HG02588 (cell line): ENCODE measurements at regions not wholly inside any gene's neighbourhood (a gene's known extent, or its start where the extent isn't known, plus 50 kb on each side); places are given as distances from the start of the nearest gene placed in this dataset.
A peak's percentile ranks its signal among the peaks of the same experiment; 100 is the strongest.

ENCODE experiments used
- ATAC-seq: cut with Tn5 transposase; IDR thresholded peaks from one replicate; pipeline ENCODE4 v1.9.1; 2021; ENCODE audit warnings: mild to moderate bottlenecking, moderate library complexity; ENCODE audit not compliant: unreplicated experiment

DNA sequence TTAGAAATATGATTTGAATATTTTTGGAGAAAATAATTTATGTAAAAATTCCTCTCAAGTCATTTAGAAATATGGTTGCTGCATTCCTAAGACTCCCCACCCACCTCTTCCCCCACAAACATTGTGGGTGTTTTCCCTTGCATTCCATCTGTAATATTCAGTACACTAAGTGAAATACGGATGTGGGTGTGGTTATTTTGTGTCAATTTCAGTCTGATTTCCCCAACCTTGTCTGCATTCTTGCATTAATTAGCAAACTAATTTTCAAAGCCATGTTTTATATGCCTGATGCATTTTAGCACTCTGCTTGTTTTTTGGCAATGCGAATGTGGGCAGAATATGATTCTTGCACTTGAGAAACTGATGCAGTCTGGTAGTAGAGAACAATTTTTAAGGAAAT, 408.3 kb upstream of the RGMA start:
- ATAC-seq = no peak

DNA sequence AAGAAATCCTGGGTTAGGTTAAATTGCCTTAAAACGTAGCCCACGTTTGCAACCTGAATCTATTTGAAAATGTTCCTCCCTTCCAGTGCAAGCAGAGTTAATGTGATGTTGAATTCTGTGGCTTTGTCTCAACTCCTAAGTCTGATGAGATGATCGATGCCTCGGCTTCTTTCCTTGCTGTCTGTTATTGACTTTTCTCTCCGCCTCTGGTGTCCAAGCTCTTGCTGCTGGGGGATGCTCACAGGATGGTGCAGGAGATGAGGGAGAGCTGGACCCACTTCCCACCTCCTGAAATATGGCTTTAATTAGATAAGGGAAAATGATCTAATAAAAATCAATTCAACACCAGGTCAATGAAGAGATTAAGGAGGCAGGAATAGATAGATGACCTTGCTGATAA, 407.9 kb upstream of the RGMA start:
- no peak for ATAC-seq

DNA sequence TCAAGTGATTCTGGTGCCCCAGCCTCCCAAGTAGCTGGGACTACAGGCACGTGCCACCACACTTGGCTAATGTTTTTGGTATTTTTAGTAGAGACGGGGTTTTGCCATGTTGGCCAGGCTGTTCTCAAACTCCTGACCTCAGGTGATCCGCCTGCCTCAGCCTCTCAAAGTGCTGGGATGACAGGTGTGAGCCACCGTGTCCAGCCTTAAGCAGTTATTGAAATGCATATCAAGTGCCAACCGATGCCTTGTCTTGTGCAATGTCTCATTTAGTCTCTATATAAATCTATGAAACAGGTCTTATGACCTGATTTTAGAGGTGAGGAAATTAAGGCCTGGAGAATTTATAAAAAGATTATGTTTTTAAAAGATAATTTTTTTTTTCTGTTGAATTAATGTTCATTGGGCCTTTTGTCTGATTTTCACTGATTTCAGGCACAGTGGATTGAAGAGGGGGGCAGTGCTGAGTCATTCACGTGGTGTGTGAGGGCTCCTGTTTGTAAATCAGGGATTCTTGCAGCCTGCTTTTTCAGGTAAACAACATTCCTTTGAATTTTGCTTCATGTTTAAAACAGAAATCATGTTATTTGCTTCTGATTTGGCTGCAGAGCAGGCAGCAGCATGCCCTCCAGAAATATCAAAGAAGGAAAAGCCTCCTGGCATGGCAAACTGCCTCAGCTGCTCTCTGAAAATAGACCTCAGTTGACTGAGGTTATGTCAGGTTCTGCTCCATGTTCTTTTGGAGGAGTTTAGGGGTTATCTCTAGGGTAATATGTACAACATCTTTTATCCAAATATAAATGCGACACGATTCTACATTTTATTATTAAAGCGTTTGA, 407.0 kb upstream of the RGMA start:
- ATAC-seq = no peak

DNA sequence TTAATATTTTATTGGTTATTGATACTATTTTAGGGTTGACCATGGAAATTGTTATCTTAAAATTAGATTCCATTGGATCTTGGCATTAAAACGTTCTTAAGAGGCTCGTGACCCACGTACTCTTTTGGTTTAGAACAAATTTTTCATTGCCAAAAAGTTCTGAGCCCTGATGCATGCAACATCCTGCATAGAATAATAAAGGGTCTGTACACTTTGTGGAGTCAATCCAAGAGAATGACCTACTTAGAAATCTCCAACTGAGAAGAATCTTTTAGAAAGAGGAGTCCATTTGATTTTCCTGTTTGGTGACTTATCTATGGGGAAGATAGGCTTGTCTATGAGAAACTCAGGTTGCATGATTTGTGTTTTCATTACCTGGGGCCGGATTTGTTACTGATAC, 404.2 kb upstream of the RGMA start:
- no peak for ATAC-seq

DNA sequence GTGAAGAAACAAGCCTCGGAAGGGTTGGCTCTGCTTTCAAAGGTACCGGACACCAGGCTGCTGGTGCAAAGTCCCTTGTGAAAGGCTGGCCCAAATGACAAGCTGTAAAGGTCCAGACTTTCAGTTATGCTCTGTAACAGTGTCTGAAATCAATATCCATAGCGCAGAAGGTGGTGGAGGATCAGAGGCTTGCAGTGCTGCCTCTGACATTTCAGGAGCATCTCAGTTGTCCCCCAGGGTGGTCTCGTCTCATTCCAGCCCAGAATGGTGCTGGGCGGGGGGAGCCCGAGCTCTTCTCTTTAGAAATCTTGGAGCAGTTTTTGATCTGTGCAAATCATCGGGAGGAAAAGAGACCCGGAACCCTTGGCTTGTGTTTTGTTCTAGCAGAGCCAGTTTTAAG, 402.3 kb upstream of the RGMA start:
- ATAC-seq = no peak

DNA sequence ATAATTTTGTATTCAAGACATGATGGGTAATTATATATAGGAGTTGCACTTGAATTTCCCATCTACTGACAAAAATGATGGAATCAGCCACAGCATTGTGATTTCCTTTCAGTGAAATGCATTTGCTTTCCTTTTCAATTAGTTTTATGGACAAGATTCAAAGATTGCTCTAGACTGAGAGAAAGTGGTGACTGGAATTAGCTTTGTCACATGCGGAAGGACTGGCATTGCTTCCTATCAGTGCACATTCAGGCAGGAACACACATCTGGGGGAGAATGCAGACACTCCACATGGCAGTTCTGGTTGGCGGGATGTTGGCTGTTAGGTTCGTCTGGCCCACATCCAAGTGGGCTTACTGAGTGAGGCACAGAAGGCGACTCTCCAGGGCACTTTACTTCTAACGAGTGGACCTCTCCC, 399.3 kb upstream of the RGMA start:
- no peak for ATAC-seq

DNA sequence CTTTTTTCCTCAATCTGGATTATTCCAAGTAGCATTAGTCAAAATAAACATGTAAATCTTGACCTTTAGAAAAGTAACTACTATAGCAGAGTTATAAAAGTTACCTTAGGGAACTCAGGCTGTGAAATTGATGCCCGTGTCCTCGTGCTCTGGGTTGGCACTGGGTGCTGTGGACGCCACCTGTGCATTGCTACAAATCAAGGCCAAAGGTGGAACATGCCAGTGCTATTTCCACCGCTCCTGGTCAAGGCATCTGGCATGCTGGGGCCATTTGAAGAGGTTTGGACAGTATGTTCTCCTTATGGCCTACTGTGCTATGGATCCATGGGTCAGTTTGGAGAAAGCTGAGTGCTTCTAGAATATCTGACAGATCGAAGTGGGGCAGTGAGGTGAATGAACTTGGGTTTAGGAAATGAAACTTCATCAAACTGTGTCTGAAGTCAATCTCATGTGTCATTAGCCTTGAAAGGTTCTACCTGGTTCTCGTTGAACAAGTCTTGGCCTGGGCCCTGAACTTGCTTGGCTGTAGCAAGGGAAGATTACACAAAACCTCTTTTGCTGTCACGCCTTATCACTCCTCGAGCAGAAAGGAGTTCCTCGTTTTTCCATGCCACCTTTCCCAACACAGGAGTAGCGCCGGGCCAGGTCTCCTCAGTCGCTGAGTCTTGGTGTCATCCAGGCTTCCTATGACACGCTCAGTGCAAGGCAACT, 397.6 kb upstream of the RGMA start:
- no peak for ATAC-seq

DNA sequence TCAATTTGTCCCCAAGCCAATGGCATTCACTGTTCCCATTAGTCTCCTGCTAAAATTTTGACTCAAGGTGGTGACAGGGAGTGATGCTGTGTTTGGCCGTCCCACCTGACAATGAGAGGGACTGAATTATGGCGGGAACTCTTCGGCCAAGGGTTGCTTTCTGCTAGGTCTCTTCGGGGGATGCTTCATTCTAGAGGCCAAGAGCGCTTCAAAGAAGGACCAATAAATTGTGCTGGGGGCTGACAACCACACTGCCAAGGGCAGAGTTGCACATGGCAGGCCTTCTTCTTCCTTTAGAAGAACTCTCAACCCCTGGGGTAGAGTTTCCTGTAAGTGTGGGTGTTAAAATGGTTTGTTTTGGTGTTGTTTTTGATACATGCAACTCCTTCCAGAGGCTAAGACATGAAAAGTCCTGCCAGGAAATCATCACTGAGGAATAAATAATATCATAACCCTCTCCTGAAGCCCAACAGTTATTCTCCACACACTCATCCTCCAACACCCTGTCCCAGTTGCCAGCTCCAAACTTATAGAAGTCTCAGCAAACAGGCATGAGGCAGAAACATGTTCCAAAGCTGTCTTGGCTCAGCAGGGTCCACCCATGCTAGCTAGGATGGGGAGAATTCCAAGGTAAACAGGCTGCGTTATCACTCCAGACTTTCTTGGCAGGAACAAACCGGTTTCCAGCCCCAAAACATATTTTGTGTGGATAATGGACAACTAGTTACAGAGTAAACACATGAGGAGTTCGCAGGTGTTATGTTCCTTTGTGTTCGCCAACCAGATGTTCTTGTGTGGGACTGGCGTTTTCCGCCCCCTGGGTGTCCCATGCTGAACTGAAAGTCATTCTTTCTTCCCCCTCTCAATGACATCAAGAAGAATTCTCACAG, 396.7 kb upstream of the RGMA start:
- no peak for ATAC-seq

DNA sequence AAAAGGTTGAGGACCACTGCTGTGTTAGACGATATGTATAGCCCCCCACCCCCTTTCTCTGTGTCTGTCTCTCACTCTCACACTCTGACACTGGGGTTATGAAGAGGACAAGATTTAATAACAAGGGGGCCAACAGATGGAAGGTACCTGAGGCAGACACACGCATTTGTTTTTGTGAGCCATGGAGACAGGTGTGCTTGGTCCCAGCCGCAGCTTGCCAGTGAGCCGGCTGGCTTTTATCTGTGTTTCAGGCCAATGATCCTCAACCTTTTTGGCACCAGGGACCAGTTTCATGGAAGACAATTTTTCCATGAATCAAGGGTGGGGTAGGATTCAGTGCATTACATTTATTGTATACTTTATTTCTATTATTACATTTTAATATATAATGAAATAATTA, 394.9 kb upstream of the RGMA start:
- no peak for ATAC-seq

DNA sequence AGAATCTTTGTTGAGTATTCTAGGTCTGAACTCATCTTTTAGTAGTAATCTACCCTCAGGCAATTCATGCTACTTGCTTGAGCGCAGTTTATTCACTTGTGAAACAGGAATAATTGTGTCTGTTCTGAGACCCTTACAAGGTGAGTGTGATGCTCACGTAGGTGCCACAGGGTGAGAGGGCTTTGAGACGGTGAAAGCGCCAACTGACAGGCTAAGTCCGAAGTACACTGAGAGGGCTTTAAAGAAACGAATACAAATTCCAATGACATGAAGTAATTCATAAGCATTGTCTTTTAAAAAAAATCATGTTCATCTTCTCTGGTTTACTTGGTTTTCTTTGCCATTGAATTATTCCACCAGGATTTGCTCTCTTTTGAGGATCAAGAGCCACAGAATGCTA, 393.7 kb upstream of the RGMA start:
- ATAC-seq = no peak

DNA sequence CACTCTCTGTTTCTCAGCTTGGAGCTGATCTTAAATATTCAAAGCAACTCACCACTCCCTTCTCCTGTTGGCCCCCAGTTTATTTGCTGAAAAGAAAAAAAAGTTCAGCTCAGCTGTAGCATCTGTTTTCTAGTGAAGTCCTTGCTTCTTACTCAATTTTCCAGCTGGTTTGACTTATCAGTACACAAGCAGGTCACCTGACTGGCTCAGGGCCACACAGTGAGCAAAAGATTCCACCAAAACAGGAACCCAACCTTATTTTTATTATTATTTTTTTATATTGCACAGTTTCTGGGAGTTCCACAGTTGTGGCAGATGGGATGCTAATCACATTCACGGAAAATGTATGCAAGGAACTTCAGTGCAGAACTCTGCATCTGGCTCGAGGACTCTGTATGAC, 390.7 kb upstream of the RGMA start:
- ATAC-seq = no peak

DNA sequence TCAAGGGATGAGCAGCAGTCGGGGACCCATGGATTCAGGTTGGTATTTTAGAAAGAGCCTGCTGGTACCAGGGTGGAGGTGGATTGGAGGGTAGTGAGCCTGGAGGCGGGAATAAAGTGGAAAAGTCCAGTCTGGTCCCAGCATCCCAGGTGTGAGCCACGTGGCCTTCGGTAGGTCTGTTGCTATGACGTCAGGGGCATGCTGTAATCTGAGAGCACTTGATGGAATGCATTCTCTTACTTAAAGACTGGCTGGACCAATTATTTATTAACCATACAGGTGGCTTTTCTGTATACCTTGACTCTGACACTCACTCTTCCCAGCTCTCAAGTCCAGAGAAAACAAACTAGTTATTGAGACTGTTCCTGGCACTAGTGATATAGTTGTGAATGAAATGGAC, 389.9 kb upstream of the RGMA start:
- ATAC-seq = no peak

DNA sequence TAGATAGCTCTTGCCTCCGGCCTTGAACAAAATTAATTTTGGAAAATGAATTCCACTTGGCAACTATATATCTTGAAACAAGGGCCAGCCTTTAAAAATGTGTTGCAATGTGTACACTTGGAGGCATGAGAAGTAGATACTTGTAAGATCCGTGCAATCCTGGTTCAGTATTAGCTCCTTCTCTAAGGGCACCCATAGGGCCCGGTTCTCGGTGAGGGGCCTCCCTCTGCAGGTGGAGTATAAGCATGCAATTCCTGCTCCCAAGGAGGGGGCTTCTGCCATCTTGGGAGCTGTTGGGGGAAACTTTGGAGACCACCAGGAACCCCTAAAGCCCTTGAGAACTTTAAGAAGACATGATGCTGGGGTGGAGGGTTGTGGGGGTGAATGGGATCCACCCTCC, 388.7 kb upstream of the RGMA start:
- ATAC-seq = no peak

DNA sequence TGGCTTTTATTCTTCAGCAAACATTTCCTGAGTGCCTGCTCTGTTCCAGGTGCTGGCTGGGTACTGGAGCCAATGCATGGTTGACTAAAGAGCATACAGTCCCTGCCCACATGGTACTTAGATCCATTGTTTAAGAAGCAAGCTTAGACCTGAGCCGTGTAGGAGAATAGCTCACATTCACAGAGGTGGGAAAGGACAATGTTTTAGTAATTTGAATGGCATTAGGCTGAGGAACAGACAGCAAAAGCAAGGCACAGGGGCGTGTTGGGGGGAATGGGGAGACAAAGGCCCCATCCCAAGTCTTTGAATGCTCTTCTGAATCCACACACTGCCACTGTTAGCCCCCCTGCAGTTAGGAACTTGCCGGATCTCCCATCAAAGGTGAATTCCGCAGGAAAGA, 388.2 kb upstream of the RGMA start:
- no peak for ATAC-seq

DNA sequence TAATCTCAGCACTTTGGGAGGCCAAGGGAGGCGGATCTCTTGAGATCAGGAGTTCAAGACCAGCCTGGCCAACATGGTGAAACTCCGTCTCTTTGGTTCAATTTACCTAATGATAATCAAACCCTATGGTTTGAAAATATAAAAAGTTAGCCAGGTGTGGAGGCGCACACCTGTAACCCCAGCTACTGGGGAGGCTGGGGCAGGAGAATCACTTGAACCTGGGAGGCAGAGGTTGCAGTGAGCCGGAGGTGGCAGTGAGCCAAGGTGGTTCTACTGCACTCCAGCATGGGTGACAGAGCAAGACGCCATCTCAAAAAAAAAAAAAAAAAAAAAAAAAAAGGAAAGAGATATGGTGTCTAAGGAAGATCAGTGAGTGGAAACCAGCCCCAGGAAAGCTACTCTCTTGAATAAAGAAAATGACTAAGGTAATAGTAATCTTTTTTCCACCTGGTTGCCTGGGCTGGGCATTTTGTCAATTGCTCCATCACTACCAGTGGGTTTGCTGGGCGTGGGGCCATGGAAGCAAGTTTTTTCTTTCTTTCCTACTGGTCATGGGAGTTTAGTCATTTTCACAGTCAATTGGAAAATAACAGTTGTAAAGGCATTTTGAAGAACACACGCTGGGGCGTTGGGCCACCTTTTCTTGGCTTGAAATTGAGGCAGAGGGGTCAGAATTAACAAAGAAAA, 387.6 kb upstream of the RGMA start:
- no peak for ATAC-seq

DNA sequence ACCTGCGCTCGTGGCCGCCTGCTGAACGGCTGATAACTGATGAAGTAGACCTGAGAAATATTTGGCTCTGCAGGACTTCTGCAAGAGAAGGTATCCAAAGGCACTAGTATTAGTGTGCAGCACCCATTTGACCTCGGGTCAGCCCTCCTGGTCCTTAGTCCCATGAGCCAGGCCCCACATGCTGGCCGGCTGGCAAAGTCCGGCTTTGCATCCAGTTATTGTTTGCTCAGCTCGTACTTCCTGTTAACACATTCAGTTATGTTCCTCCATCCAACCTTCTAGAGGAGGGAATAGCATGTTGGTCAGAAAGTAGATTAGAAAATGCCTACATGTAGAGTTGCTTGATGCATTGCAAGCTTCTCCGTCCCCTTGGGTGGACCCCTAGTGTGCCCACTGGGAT, 385.7 kb upstream of the RGMA start:
- ATAC-seq = no peak

DNA sequence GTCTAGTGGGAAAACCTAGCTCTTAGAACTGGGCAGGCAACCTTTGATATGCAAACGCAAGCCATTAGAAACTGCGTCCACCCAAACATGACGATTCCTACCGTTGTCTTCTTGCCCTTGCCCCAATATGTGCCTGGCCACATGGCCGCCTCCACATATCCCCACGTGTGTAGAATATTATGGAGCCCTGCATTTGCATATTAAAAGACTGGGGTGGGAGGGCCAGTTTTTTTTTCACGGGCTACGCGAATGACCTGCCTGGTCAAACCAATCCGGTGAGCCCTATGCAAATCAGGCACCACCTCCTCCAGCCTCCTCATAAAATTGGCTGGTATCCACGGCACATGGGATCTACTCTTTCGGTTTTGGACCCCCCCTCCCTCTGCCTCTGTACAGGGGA, 381.0 kb upstream of the RGMA start:
- ATAC-seq = no peak

DNA sequence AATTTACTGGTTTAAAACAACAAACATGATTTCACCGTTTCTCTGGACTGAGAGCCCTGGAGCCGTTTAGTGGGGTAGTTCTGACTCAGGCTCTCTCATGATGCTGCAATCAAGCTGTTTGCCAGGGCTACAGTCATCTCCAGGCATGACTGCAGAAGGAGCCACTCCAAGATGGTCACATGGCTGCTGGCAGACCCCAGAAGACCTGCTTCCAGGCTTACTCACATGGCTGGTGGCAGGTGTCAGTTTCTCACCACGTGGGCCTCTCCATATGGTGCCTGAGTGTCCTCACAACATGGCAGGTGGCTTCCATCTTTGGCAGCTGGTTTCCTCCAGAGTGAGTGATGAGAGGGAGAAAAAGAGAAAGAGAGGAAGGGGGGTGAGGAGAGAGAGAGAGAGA, 378.3 kb upstream of the RGMA start:
- no peak for ATAC-seq

DNA sequence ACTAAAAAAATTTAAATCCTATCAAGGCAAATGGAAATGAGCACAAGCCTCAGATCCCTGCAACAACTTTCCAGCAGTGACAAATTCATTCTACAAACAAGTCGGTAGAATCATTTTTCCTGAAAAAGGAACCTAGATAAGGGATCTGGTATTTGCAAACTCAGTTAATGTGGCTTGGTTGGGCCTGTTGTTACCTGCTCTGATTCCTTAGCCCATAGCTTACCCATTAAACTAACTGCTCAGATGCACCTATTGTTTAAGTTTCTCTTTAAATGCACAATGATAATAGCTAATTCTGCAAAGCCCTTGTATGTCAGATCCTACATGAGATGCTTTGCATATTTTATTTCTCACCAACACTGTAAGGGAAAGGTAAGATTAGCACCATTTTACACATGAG, 377.4 kb upstream of the RGMA start:
- no peak for ATAC-seq

DNA sequence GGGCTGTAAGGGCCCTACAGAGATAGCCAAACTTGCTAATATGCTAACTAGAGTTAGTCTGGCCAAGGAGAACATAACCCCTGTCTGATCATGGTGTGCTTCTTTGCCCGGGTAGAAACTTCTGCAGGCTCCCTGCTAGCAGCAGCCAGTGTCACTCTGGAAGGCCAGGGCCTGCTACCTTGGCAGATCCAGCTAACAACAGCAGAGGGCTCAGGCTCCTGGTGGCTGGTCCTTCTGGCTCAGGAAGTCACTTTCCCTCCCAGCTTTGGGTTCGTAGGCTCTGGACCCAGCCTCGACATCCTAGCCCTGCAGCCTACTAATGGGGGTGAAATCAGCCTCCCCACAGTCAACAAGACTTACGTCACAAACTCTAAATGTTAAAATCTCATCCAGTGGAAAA, 373.7 kb upstream of the RGMA start:
- no peak for ATAC-seq

DNA sequence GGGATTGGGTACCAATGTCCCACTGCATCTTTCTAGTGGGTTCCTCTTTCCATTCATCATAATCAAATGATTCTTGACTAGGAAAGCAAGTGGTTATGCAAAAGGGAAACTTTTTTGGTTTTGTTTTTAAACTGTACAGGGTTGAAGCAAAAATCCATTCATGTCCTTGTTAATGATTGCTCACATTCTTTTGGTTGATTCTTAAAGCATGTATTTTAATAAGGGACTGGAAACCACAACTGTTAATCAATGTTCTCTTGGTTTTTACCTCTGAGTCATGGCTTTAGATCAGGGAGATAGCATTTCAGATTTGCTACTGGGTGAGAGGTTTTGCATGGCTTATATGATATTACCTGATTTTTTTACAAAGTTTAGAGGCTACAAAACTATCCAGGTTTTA, 371.7 kb upstream of the RGMA start:
- ATAC-seq = peak; percentile 74
